ENCODE measurements at regions not wholly inside any gene's neighbourhood (a gene's known extent, or its start where the extent isn't known, plus 50 kb on each side); places are given as distances from the start of the nearest gene placed in this dataset.

GRCh38 chr4:163077680-163078079 is 89.0 kb downstream of the NAF1 start:
- no peak for DNase-seq (ENCODE audit: low read depth)
- no peak overlapping the region for H3K4me3 ChIP-seq (ENCODE audit: low read length)
- no peak for TF ChIP-seq CTCF (IDR thresholded peaks at IDR 0.05; ENCODE audit: insufficient read depth, low read depth, low read length, missing control alignments)

- H3K4me3 ChIP-seq (ENCODE audit: low read length) = no peak overlapping the region
- TF ChIP-seq CTCF (IDR thresholded peaks at IDR 0.05; ENCODE audit: insufficient read depth, low read depth, low read length, missing control alignments) = no peak
- DNase-seq (ENCODE audit: low read depth) = peak; percentile 51
Measured at GRCh38 chr4:163072222-163072621, 94.5 kb downstream of the NAF1 start.

DNA sequence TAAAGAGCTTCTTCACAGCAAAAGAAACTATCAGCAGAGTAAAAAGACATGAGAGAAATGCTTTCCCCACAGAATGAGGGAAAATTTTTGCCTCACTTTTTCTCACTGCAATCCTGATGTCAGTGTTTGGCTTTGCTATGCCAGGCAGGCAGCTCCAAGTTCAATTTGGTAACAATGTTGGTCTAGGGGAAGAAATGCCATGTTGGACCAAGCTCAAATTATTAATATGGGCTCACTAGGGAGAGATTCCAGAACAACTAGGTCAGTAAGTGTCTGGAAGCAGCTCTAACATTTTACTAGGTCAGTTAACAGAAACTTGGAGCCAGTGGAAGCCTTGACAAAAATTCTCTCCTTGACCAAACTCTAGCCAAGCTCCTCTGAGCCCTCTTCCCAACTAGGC is 95.4 kb downstream of the NAF1 start:
- H3K4me3 ChIP-seq (ENCODE audit: low read length) = no peak overlapping the region
- no peak for TF ChIP-seq CTCF (IDR thresholded peaks at IDR 0.05; ENCODE audit: insufficient read depth, low read depth, low read length, missing control alignments)
- DNase-seq (ENCODE audit: low read depth) = no peak

DNA sequence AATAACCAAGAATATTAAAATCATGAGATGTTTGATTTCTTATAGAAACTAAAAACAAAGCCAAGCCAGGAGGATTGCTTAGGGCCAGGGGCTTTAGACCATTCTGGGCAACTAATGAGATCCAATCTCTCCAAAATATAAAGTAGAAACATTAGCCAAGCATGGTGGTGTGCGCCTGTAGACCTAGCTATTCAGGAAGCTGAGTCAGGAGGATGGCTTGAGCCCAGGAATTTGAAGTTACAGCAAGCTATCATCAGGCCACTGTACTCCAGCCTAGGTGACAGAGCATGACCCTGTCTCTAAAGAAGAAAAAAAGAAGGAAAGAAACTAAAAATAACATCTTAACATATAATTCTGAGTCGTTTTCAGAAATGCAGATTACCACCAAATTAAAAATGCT is 96.7 kb downstream of the NAF1 start:
- no peak for TF ChIP-seq CTCF (IDR thresholded peaks at IDR 0.05; ENCODE audit: insufficient read depth, low read depth, low read length, missing control alignments)
- H3K4me3 ChIP-seq (ENCODE audit: low read length) = no peak overlapping the region
- DNase-seq (ENCODE audit: low read depth) = no peak

DNA sequence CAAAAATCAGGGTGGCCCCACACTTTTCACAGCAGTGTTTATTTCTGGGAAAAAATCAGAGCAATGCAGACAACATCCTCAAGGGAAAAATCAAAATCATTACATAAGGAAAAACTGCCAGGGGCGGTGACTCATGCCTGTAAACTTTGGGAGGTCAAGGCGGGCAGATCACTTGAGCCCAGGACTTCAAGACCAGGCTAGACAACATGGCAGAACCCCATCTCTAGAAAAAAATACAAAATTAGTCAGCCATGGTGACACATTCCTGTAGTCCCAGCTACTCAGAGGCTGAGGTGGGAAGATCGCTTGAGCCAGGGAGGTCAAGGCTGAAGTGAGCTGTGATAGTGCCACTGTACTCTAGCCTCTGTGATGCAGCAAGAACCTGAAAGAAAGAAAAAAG is 102.8 kb downstream of the NAF1 start:
- H3K4me3 ChIP-seq (ENCODE audit: low read length) = no peak overlapping the region
- DNase-seq (ENCODE audit: low read depth) = peak; percentile 27
- TF ChIP-seq CTCF (IDR thresholded peaks at IDR 0.05; ENCODE audit: insufficient read depth, low read depth, low read length, missing control alignments) = no peak

GRCh38 chr4:163048447-163048846 is 118.2 kb downstream of the NAF1 start:
- TF ChIP-seq CTCF (IDR thresholded peaks at IDR 0.05; ENCODE audit: insufficient read depth, low read depth, low read length, missing control alignments) = peak; percentile 63
- H3K4me3 ChIP-seq (ENCODE audit: low read length) = no peak overlapping the region
- peak; percentile 52 for DNase-seq (ENCODE audit: low read depth)

DNA sequence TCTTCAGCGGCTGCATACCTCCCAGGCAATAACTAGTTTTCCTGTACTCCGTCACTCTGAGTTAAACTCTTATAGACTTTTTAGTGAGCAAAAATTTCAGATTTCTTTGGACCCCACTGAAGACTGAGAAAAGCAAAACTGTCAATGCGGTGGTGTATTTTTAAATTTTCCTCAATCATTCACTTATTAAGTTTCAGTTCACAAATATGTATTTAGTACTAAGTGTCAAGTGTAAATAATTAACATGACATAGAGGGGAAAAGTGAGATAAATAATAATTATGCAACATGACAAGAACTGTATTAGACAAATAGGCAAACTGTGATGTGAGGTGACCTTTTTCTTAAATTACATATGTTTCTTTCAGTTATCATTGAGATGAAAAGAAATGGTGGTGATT is 124.4 kb downstream of the NAF1 start:
- DNase-seq (ENCODE audit: low read depth) = no peak
- TF ChIP-seq CTCF (IDR thresholded peaks at IDR 0.05; ENCODE audit: insufficient read depth, low read depth, low read length, missing control alignments) = no peak
- no peak overlapping the region for H3K4me3 ChIP-seq (ENCODE audit: low read length)
